Natural killer cell (primary cell): ENCODE measurements at regions not wholly inside any gene's neighbourhood (a gene's known extent, or its start where the extent isn't known, plus 50 kb on each side); places are given as distances from the start of the nearest gene placed in this dataset.

Experiments used
- ATAC-seq, 3 donors: fragments of 150-1000 bp in 2 of 3; fragments of 200-7000 bp in 1 of 3; cut with Tn5 transposase; 1 replicate in 1 of 3; 2 replicates in 2 of 3; pipeline ENCODE4 v1.10.0; 2021; ENCODE audit warnings: mild to moderate bottlenecking in 2 of 3, moderate library complexity in 2 of 3
- DNase-seq, 2 donors: peaks; one replicate each; pipeline versions ENCODE4 v3.0.0 to v3.0.0-alpha.2; 2013 to 2021; ENCODE audit warnings: mixed read lengths in 1 of 2
- H3K27ac ChIP-seq: one replicate; pipeline ENCODE4 v1.5.1; 2013; ENCODE audit warnings: mild to moderate bottlenecking, low read length
- H3K27me3 ChIP-seq: one replicate; pipeline ENCODE4 v1.6.1; 2013; ENCODE audit warnings: low read length; ENCODE audit not compliant: control insufficient read depth, insufficient read depth
- H3K36me3 ChIP-seq: one replicate; pipeline ENCODE4 v1.6.1; 2013; ENCODE audit warnings: low read length; ENCODE audit not compliant: control insufficient read depth, insufficient read depth
- H3K4me1 ChIP-seq: one replicate; pipeline ENCODE4 v1.6.1; 2013; ENCODE audit warnings: low read length; ENCODE audit not compliant: control insufficient read depth, insufficient read depth
- H3K4me3 ChIP-seq: one replicate; pipeline ENCODE4 v1.5.1; 2013; ENCODE audit warnings: low read length
- H3K9me3 ChIP-seq: one replicate; pipeline ENCODE4 v1.6.1; 2013; ENCODE audit warnings: low read length; ENCODE audit not compliant: control insufficient read depth, insufficient read depth
- H3K27ac Mint-ChIP-seq, 2 donors: one replicate each; pipeline ENCODE4 v1.8.0; 2022; ENCODE audit warnings: mild to moderate bottlenecking in 2 of 2, mixed read lengths in 2 of 2, moderate library complexity in 1 of 2
- H3K27me3 Mint-ChIP-seq, 2 donors: one replicate each; pipeline ENCODE4 v1.8.0; 2022; ENCODE audit warnings: low read depth in 2 of 2, mixed read lengths in 2 of 2
- H3K36me3 Mint-ChIP-seq: one replicate; pipeline ENCODE4 v1.8.0; 2022; ENCODE audit warnings: mixed read lengths
- H3K4me1 Mint-ChIP-seq, 2 donors: one replicate each; pipeline ENCODE4 v1.8.0; 2022; ENCODE audit warnings: mixed read lengths in 2 of 2
- H3K4me3 Mint-ChIP-seq: one replicate; pipeline ENCODE4 v1.8.0; 2022; ENCODE audit warnings: mild to moderate bottlenecking, moderate library complexity, mixed read lengths
- H3K9me3 Mint-ChIP-seq, 2 donors: one replicate each; pipeline ENCODE4 v1.8.0; 2022; ENCODE audit warnings: mixed read lengths in 2 of 2
- WGBS: methylation state at CpG from one replicate; pipeline ENCODE4 v1.1.7; 2013; ENCODE audit warnings: missing lambda C conversion rate; ENCODE audit not compliant: insufficient coverage; 5-methylcytosine and 5-hydroxymethylcytosine counted together
- intact Hi-C: fragments of 100-400 bp; cut with micrococcal nuclease; formaldehyde crosslinking; loops from one replicate; pipeline ENCODE4 v1.14.2; 2022
- TF ChIP-seq, protein P1 (sequence below): fragments of 200-600 bp; IDR thresholded peaks from one replicate; pipeline ENCODE4 v1.8.0; 2022; ENCODE audit warnings: antibody characterized with exemption

- Histone ChIP-seq H3K9me3 (no peaks in the 10 kb centered on the region), H3K4me1 (no peaks in the 10 kb centered on the region), H3K27me3 (no peaks in the 10 kb centered on the region), H3K4me3 (no peak overlapping the region), H3K27ac (no peak overlapping the region), H3K36me3 (no peaks in the 10 kb centered on the region)
- no peaks in the 10 kb centered on the region for H3K4me1 Mint-ChIP-seq
- 65% methylated on average over 11 of the region's 11 CpGs for WGBS
- TF ChIP-seq, protein P1, sequence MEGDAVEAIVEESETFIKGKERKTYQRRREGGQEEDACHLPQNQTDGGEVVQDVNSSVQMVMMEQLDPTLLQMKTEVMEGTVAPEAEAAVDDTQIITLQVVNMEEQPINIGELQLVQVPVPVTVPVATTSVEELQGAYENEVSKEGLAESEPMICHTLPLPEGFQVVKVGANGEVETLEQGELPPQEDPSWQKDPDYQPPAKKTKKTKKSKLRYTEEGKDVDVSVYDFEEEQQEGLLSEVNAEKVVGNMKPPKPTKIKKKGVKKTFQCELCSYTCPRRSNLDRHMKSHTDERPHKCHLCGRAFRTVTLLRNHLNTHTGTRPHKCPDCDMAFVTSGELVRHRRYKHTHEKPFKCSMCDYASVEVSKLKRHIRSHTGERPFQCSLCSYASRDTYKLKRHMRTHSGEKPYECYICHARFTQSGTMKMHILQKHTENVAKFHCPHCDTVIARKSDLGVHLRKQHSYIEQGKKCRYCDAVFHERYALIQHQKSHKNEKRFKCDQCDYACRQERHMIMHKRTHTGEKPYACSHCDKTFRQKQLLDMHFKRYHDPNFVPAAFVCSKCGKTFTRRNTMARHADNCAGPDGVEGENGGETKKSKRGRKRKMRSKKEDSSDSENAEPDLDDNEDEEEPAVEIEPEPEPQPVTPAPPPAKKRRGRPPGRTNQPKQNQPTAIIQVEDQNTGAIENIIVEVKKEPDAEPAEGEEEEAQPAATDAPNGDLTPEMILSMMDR = no peak
- DNase-seq (no peak), ATAC-seq (no peak)
- H3K9me3 Mint-ChIP-seq = no peaks in the 10 kb centered on the region
- no peak overlapping the region for H3K4me3 Mint-ChIP-seq
- intact Hi-C loops = no loop called here
- H3K36me3 Mint-ChIP-seq = no peaks in the 10 kb centered on the region
- no peak overlapping the region for H3K27ac Mint-ChIP-seq
- peaks cover 0 to 5% of the 10 kb centered on the region in 2 donors for H3K27me3 Mint-ChIP-seq
These were observed 220.9 kb downstream of the C7orf25 start for GRCh38 chr7:42690794-42691639.

DNA sequence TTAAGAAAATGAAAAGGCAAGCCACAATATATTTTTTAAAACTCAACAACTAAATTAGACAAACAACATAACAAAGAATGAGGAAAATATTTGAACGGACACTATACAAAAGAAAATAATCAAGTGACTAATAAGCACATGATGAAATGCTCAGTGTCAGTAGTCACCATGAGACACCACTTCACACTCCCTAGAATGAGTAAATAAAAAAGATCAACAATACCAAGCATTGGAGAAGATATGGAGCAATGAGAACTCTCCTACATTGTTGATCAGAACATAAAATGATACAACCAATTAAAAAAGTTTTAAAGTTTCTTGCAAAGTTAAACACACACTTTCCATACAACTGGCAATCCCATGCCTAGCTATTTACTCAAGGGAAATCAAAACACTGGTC is 222.2 kb downstream of the C7orf25 start:
- intact Hi-C loops = no loop called here
- no peak overlapping the region for H3K4me3 ChIP-seq
- TF ChIP-seq, protein P1 = no peak
- WGBS = no CpG with 5 or more reads among the region's 1 CpG
- DNase-seq = no peak
- no peak overlapping the region for H3K27ac ChIP-seq
- Mint-ChIP-seq H3K27ac (no peak overlapping the region), H3K4me1 (no peaks in the 10 kb centered on the region), H3K36me3 (no peaks in the 10 kb centered on the region), H3K9me3 (peaks cover 0 to 3% of the 10 kb centered on the region in 2 donors), H3K27me3 (peaks cover 0 to 4% of the 10 kb centered on the region in 2 donors), H3K4me3 (no peak overlapping the region)
- ATAC-seq = no peak
- H3K4me1 ChIP-seq = no peaks in the 10 kb centered on the region
- no peaks in the 10 kb centered on the region for H3K36me3 ChIP-seq
- H3K27me3 ChIP-seq = no peaks in the 10 kb centered on the region
- no peaks in the 10 kb centered on the region for H3K9me3 ChIP-seq

DNA sequence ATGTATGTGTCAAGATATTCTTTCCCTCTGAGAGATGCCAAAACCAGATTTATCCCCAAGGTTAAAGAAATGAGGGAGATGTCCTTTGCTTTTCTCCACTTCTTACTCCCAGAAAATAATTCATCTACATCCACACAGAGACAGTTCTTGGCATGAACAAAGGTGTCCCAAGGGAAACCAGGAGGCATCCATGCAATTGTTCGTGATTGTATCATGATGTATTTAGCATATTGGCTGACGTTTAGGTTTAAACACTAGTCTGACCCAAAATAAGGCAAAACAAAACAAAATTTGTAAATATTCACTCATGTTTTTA is 223.9 kb downstream of the C7orf25 start:
- H3K4me3 Mint-ChIP-seq = no peak overlapping the region
- no peak for ATAC-seq
- peaks cover 0 to 3% of the 10 kb centered on the region in 2 donors for H3K9me3 Mint-ChIP-seq
- H3K27ac Mint-ChIP-seq = no peak overlapping the region
- no peak for DNase-seq
- intact Hi-C loops = no loop called here
- H3K36me3 Mint-ChIP-seq = no peaks in the 10 kb centered on the region
- no peak overlapping the region for H3K4me3 ChIP-seq
- no peaks in the 10 kb centered on the region for H3K27me3 ChIP-seq
- 67% methylated on average over 1 of the region's 2 CpGs for WGBS
- H3K36me3 ChIP-seq = no peaks in the 10 kb centered on the region
- no peaks in the 10 kb centered on the region for H3K9me3 ChIP-seq
- no peak overlapping the region for H3K27ac ChIP-seq
- H3K4me1 Mint-ChIP-seq = no peaks in the 10 kb centered on the region
- TF ChIP-seq, protein P1 = no peak
- no peaks in the 10 kb centered on the region for H3K4me1 ChIP-seq
- peaks cover 0 to 4% of the 10 kb centered on the region in 2 donors for H3K27me3 Mint-ChIP-seq
